HepG2 (cell line): ENCODE measurements at regions not wholly inside any gene's neighbourhood (a gene's known extent, or its start where the extent isn't known, plus 50 kb on each side); places are given as distances from the start of the nearest gene placed in this dataset.

Experiments used
- ATAC-seq: fragments of 200-7000 bp; cut with Tn5 transposase; 3 replicates; pipeline ENCODE4 v1.9.1; 2020; ENCODE audit warnings: mild to moderate bottlenecking, moderate library complexity
- BruUV-seq: library from RNA; stranded (reverse); fragments of 400-500 nt; replicated peaks from 2 replicates; lab custom pipeline; 2021; lab: Mats Ljungman, UMichigan
- CTCF ChIA-PET: fragments of 300-600 bp; formaldehyde crosslinking; extraction: SDS; loops from one replicate; lab custom pipeline; 2021; ENCODE audit warnings: low total read pairs, inconsistent platforms, low intra/inter-chr PET ratio; lab: Yijun Ruan, JAX
- POLR2A ChIA-PET: fragments of 350-600 bp; sonication (Branson Sonifier 250); formaldehyde crosslinking; loops from one replicate; lab custom pipeline; 2020; ENCODE audit warnings: antibody characterized with exemption, inconsistent platforms; lab: Yijun Ruan, JAX
- DNase-seq: peaks from one replicate; pipeline ENCODE4 v3.0.0-alpha.2; 2015; ENCODE audit warnings: low spot score
- FAIRE-seq: peaks from 3 replicates; lab custom pipeline; 2011; peaks lifted over from hg19 to GRCh38; lab: Jason Lieb, UNC
- H2AFZ ChIP-seq: one replicate; pipeline ENCODE4 v1.6.1; 2011; ENCODE audit warnings: low read length, inconsistent platforms
- H3K27ac ChIP-seq: fragments of 300-600 bp; 3 replicates; pipeline ENCODE4 v1.8.0; 2011; ENCODE audit warnings: mixed run types, mild to moderate bottlenecking, mixed read lengths, low read length, inconsistent platforms; ENCODE audit not compliant: insufficient read depth; ENCODE audit errors: extremely low read length
- H3K27me3 ChIP-seq, 2 experiments: fragments of 200-600 bp in 1 of 2; 2 replicates in 1 of 2; 3 replicates in 1 of 2; pipeline versions ENCODE4 v1.6.0 to v1.8.0; 2011; ENCODE audit warnings: low read length in 2 of 2, mild to moderate bottlenecking in 2 of 2, moderate library complexity in 2 of 2, inconsistent platforms in 1 of 2; ENCODE audit not compliant: insufficient read depth in 2 of 2, control insufficient read depth in 1 of 2
- H3K36me3 ChIP-seq, 2 experiments: fragments of 200-600 bp in 1 of 2; replicated peaks in 1 of 2; 2 replicates in 1 of 2; 3 replicates in 1 of 2; pipeline versions ENCODE4 v1.5.1 to v1.8.0; 2011; ENCODE audit warnings: low read length in 2 of 2, inconsistent platforms in 1 of 2; ENCODE audit not compliant: insufficient read depth in 2 of 2, control insufficient read depth in 1 of 2
- H3K4me1 ChIP-seq: 2 replicates; pipeline ENCODE4 v1.5.1; 2012; ENCODE audit warnings: low read length, inconsistent platforms; ENCODE audit not compliant: insufficient read depth
- H3K4me2 ChIP-seq: 2 replicates; pipeline ENCODE4 v1.6.0; 2011; ENCODE audit warnings: low read depth, low read length, inconsistent platforms
- H3K4me3 ChIP-seq, 3 experiments: fragments of 200-600 bp in 1 of 3; sonication (generic), shearing (Covaris generic) in 1 of 3; replicated peaks in 1 of 3; 2 replicates each; pipeline ENCODE4 v1.5.1; 2011 to 2016; ENCODE audit warnings: low read length in 3 of 3, inconsistent platforms in 2 of 3, low read depth in 2 of 3, mild to moderate bottlenecking in 2 of 3, control low read depth in 1 of 3, mixed read lengths in 1 of 3; ENCODE audit not compliant: insufficient read depth in 1 of 3
- H3K79me2 ChIP-seq: one replicate; pipeline ENCODE4 v1.6.1; 2011; ENCODE audit warnings: low read length, inconsistent platforms; ENCODE audit not compliant: insufficient read depth
- H3K9ac ChIP-seq: 2 replicates; pipeline ENCODE4 v1.6.0; 2011; ENCODE audit warnings: mild to moderate bottlenecking, low read depth, low read length, inconsistent platforms; ENCODE audit not compliant: insufficient read depth
- H3K9me3 ChIP-seq: 2 replicates; pipeline ENCODE4 v1.5.1; 2012; ENCODE audit warnings: mild to moderate bottlenecking, low read length
- H4K20me1 ChIP-seq: 2 replicates; pipeline ENCODE4 v1.6.0; 2011; ENCODE audit warnings: inconsistent platforms, mild to moderate bottlenecking, low read length, moderate library complexity; ENCODE audit not compliant: insufficient read depth
- USF2 ChIP-seq, 2 experiments: sonication (generic) in 1 of 2; formaldehyde crosslinking in 1 of 2; IDR thresholded peaks; 2 replicates each; pipeline versions ENCODE4 v1.5.1 to v1.6.1; 2011 to 2020; ENCODE audit warnings: borderline replicate concordance in 1 of 2, low read depth in 1 of 2, low read length in 1 of 2, mild to moderate bottlenecking in 1 of 2, missing genetic modification reagents in 1 of 2, moderate library complexity in 1 of 2
- ZNF597 ChIP-seq: sonication (generic); formaldehyde crosslinking; IDR thresholded peaks from 2 replicates; pipeline ENCODE4 v1.5.0; 2020; ENCODE audit warnings: missing genetic modification reagents
- WGBS: methylation state at CpG from one replicate; pipeline ENCODE4 v1.1.6; 2017; ENCODE audit warnings: low lambda C conversion rate; 5-methylcytosine and 5-hydroxymethylcytosine counted together
- in situ Hi-C: cut with HindIII; loops from 2 replicates; pipeline ENCODE4 v1.10.0; 2017; ENCODE audit warnings: low pct_unique_long_range_greater_than_20kb; ENCODE audit not compliant: extremely low pct_ligation_motif_present
- intact Hi-C: fragments of 100-400 bp; cut with micrococcal nuclease; formaldehyde crosslinking; loops from one replicate; pipeline ENCODE4 v1.10.0; 2022; ENCODE audit not compliant: unreplicated experiment
- TF ChIP-seq, protein P1 (sequence below): sonication (generic); IDR thresholded peaks from 2 replicates; pipeline ENCODE4 v1.6.1; 2016; ENCODE audit warnings: low read depth, borderline replicate concordance
- TF ChIP-seq, protein P2 (sequence below): sonication (generic); formaldehyde crosslinking; IDR thresholded peaks from 2 replicates; pipeline ENCODE4 v1.8.0; 2022; ENCODE audit warnings: mild to moderate bottlenecking, missing genetic modification reagents, moderate library complexity

GRCh38 chr7:19561121-19561805 is 147.6 kb downstream of the POLR1F start:
- in situ Hi-C loops, result no loop called here
- DNase-seq (no peak), FAIRE-seq (no peak), ATAC-seq (no peak)
- no TSS peak for BruUV-seq
- peaks cover 47% of the 10 kb centered on the region for H3K9me3 ChIP-seq
- intact Hi-C loops, result no loop called here
- H3K36me3 ChIP-seq, result no peaks in the 10 kb centered on the region
- H2AFZ ChIP-seq, result no peak overlapping the region
- no peaks in the 10 kb centered on the region for H4K20me1 ChIP-seq
- H3K4me3 ChIP-seq, result no peak overlapping the region
- no peak overlapping the region for H3K9ac ChIP-seq
- H3K27me3 ChIP-seq, result no peaks in the 10 kb centered on the region
- no peak overlapping the region for H3K4me2 ChIP-seq
- TF ChIP-seq, protein P1, sequence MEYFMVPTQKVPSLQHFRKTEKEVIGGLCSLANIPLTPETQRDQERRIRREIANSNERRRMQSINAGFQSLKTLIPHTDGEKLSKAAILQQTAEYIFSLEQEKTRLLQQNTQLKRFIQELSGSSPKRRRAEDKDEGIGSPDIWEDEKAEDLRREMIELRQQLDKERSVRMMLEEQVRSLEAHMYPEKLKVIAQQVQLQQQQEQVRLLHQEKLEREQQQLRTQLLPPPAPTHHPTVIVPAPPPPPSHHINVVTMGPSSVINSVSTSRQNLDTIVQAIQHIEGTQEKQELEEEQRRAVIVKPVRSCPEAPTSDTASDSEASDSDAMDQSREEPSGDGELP, result no peak
- TF ChIP-seq USF2 (IDR thresholded peaks at IDR 0.05; ENCODE audit: low read depth, low read length) (no peak), USF2 (CRISPR knock-in tag; IDR thresholded peaks at IDR 0.05; ENCODE audit: borderline replicate concordance) (no peak), ZNF597 (CRISPR knock-in tag) (no peak)
- TF ChIP-seq, protein P2, sequence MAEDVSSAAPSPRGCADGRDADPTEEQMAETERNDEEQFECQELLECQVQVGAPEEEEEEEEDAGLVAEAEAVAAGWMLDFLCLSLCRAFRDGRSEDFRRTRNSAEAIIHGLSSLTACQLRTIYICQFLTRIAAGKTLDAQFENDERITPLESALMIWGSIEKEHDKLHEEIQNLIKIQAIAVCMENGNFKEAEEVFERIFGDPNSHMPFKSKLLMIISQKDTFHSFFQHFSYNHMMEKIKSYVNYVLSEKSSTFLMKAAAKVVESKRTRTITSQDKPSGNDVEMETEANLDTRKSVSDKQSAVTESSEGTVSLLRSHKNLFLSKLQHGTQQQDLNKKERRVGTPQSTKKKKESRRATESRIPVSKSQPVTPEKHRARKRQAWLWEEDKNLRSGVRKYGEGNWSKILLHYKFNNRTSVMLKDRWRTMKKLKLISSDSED, result no peak
- H3K79me2 ChIP-seq, result no peaks in the 10 kb centered on the region
- CTCF ChIA-PET, result no interaction called here
- WGBS, result 2% methylated on average over 3 of the region's 3 CpGs
- no peaks in the 10 kb centered on the region for H3K4me1 ChIP-seq
- POLR2A ChIA-PET, result no interaction called here
- no peak overlapping the region for H3K27ac ChIP-seq
